ENCODE measurements at regions not wholly inside any gene's neighbourhood (a gene's known extent, or its start where the extent isn't known, plus 50 kb on each side); places are given as distances from the start of the nearest gene placed in this dataset.

GRCh38 chr17:79405823-79406222 is 205.0 kb downstream of the RBFOX3 start:
- Histone ChIP-seq H3K9ac (no peak overlapping the region), H2AFZ (no peak overlapping the region), H3K27me3 (replicated peaks; ENCODE audit: insufficient read depth) (peaks cover 25% of the 10 kb centered on the region), H3K4me2 (ENCODE audit: unreplicated experiment) (no peak overlapping the region), H3K9me3 (ENCODE audit: low read depth) (no peaks in the 10 kb centered on the region), H3K27ac (no peak overlapping the region), H3K36me3 (ENCODE audit: low read depth) (no peaks in the 10 kb centered on the region), H3K79me2 (ENCODE audit: insufficient read depth) (no peaks in the 10 kb centered on the region), H3F3A (ENCODE audit: insufficient read depth) (no peaks in the 10 kb centered on the region), H3K4me3 (no peak overlapping the region), H3K4me1 (ENCODE audit: insufficient read depth) (no peaks in the 10 kb centered on the region), H4K20me1 (ENCODE audit: insufficient read depth) (no peaks in the 10 kb centered on the region), H3K9me2 (ENCODE audit: insufficient read depth) (no peaks in the 10 kb centered on the region)
- WGBS, 2 experiments (ENCODE audit: low coverage in 1 of 2, low lambda C conversion rate in 2 of 2, missing lambda C conversion rate in 2 of 2) = 11 to 25% methylated on average over 1 of the region's 1 CpG
- TF ChIP-seq EZH2 (IDR thresholded peaks at IDR 0.05; ENCODE audit: insufficient read depth, poor library complexity, severe bottlenecking) = no peak
- no peak for TF ChIP-seq EZH2phosphoT487 (IDR thresholded peaks at IDR 0.05; ENCODE audit: insufficient read depth, low read depth)
- in situ Hi-C loops (cut with MboI) = no loop called here
- DNase-seq = no peak

- TF ChIP-seq EZH2 (IDR thresholded peaks at IDR 0.05; ENCODE audit: insufficient read depth, poor library complexity, severe bottlenecking) (no peak), EZH2phosphoT487 (IDR thresholded peaks at IDR 0.05; ENCODE audit: insufficient read depth, low read depth) (no peak)
- H3F3A ChIP-seq (ENCODE audit: insufficient read depth) = no peaks in the 10 kb centered on the region
- no peaks in the 10 kb centered on the region for H3K9me2 ChIP-seq (ENCODE audit: insufficient read depth)
- no peaks in the 10 kb centered on the region for H4K20me1 ChIP-seq (ENCODE audit: insufficient read depth)
- no peaks in the 10 kb centered on the region for H3K9me3 ChIP-seq (ENCODE audit: low read depth)
- H3K79me2 ChIP-seq (ENCODE audit: insufficient read depth) = no peaks in the 10 kb centered on the region
- H3K4me1 ChIP-seq (ENCODE audit: insufficient read depth) = no peaks in the 10 kb centered on the region
- H3K36me3 ChIP-seq (ENCODE audit: low read depth) = no peaks in the 10 kb centered on the region
- no peak for DNase-seq
- in situ Hi-C loops (cut with MboI) = no loop called here
- 66 to 73% methylated on average over 15 to 16 of the region's 16 CpGs for WGBS, 2 experiments (ENCODE audit: low coverage in 1 of 2, low lambda C conversion rate in 2 of 2, missing lambda C conversion rate in 2 of 2)
- H3K27me3 ChIP-seq (replicated peaks; ENCODE audit: insufficient read depth) = peaks cover 40% of the 10 kb centered on the region
- H3K4me2 ChIP-seq (ENCODE audit: unreplicated experiment) = no peak overlapping the region
- no peak overlapping the region for H3K4me3 ChIP-seq
- no peak overlapping the region for H3K27ac ChIP-seq
- H3K9ac ChIP-seq = no peak overlapping the region
- H2AFZ ChIP-seq = no peak overlapping the region
Observed at GRCh38 chr17:79404136-79404911, 206.5 kb downstream of the RBFOX3 start.

GRCh38 chr17:79401704-79402674 is 208.9 kb downstream of the RBFOX3 start:
- no peaks in the 10 kb centered on the region for H3K9me3 ChIP-seq (ENCODE audit: low read depth)
- no peaks in the 10 kb centered on the region for H3K4me1 ChIP-seq (ENCODE audit: insufficient read depth)
- DNase-seq = no peak
- H3K4me3 ChIP-seq = no peak overlapping the region
- H2AFZ ChIP-seq = no peak overlapping the region
- no peaks in the 10 kb centered on the region for H3K9me2 ChIP-seq (ENCODE audit: insufficient read depth)
- H3K27ac ChIP-seq = no peak overlapping the region
- in situ Hi-C loops (cut with MboI) = no loop called here
- H3K4me2 ChIP-seq (ENCODE audit: unreplicated experiment) = no peak overlapping the region
- peaks cover 46% of the 10 kb centered on the region for H3K27me3 ChIP-seq (replicated peaks; ENCODE audit: insufficient read depth)
- TF ChIP-seq EZH2 (IDR thresholded peaks at IDR 0.05; ENCODE audit: insufficient read depth, poor library complexity, severe bottlenecking) (no peak), EZH2phosphoT487 (IDR thresholded peaks at IDR 0.05; ENCODE audit: insufficient read depth, low read depth) (no peak)
- 24 to 29% methylated on average over 26 of the region's 26 CpGs for WGBS, 2 experiments (ENCODE audit: low coverage in 1 of 2, low lambda C conversion rate in 2 of 2, missing lambda C conversion rate in 2 of 2)
- no peak overlapping the region for H3K9ac ChIP-seq
- no peaks in the 10 kb centered on the region for H3F3A ChIP-seq (ENCODE audit: insufficient read depth)
- no peaks in the 10 kb centered on the region for H4K20me1 ChIP-seq (ENCODE audit: insufficient read depth)
- no peaks in the 10 kb centered on the region for H3K36me3 ChIP-seq (ENCODE audit: low read depth)
- no peaks in the 10 kb centered on the region for H3K79me2 ChIP-seq (ENCODE audit: insufficient read depth)

GRCh38 chr17:79400989-79401703 is 209.7 kb downstream of the RBFOX3 start:
- Histone ChIP-seq H3K4me1 (ENCODE audit: insufficient read depth) (no peaks in the 10 kb centered on the region), H3K36me3 (ENCODE audit: low read depth) (no peaks in the 10 kb centered on the region), H3K27ac (no peak overlapping the region), H3K79me2 (ENCODE audit: insufficient read depth) (no peaks in the 10 kb centered on the region), H3K27me3 (replicated peaks; ENCODE audit: insufficient read depth) (peaks cover 42% of the 10 kb centered on the region), H3K9me3 (ENCODE audit: low read depth) (no peaks in the 10 kb centered on the region), H3K9ac (no peak overlapping the region), H4K20me1 (ENCODE audit: insufficient read depth) (no peaks in the 10 kb centered on the region), H3K9me2 (ENCODE audit: insufficient read depth) (no peaks in the 10 kb centered on the region), H2AFZ (peak overlapping the region; percentile 85), H3F3A (ENCODE audit: insufficient read depth) (no peaks in the 10 kb centered on the region), H3K4me3 (peak overlapping the region; percentile 65), H3K4me2 (ENCODE audit: unreplicated experiment) (peak overlapping the region; percentile 89)
- DNase-seq = peak; percentile 75
- no peak for TF ChIP-seq EZH2phosphoT487 (IDR thresholded peaks at IDR 0.05; ENCODE audit: insufficient read depth, low read depth)
- TF ChIP-seq EZH2 (IDR thresholded peaks at IDR 0.05; ENCODE audit: insufficient read depth, poor library complexity, severe bottlenecking) = no peak
- in situ Hi-C loops (cut with MboI) = no loop called here
- 11 to 13% methylated on average over 32 to 33 of the region's 33 CpGs for WGBS, 2 experiments (ENCODE audit: low coverage in 1 of 2, low lambda C conversion rate in 2 of 2, missing lambda C conversion rate in 2 of 2)

Data from GM23248 (cell line).